ENCODE measurements at regions not wholly inside any gene's neighbourhood (a gene's known extent, or its start where the extent isn't known, plus 50 kb on each side); places are given as distances from the start of the nearest gene placed in this dataset.

DNA sequence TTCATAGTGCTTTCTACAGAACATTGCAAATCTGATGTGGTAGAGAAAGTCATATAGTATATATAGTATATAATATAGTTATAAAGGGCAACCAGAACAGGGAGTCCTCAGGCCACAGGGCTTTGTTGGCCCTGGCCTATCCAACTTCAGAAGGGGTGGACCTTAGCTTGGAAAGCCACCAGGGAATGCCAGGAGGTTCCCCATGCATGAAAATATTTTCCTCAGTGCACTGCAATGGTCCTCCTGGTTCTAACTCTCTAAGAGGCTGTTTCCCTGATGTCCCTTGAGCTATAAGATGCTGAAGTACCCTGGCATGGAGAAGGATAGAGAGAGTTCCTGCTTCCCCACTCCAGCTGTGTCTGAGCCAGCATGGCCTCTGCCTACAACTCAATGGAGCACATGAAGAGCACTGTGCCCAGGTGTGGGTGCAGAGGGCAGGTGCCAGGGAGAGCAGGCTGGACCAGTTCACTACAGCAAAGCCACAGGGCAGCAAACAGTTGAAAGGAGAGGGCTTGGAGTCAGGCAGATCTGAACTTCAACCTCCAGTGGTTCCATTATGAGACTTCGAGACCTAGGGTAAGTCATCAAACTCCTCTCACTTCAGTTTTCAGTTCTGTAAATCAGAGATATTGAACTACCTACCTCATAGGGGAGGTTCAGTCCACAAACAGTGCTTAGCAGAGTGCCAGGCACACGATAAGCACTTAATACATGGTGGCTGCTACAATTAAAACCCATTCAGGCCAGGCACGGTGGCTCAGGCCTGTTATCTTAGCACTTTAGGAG lies 183.1 kb downstream of the SALL1 start:
- Histone ChIP-seq H3K4me3 (replicated peaks in 1 of 3; ENCODE audit: insufficient read depth in 1 of 3, low read depth in 1 of 3, low read length in 3 of 3) (no peak overlapping the region), H4K20me1 (replicated peaks; ENCODE audit: control insufficient read depth, extremely low read depth, insufficient read depth, low read length) (no peaks in the 10 kb centered on the region), H3K27ac (ENCODE audit: insufficient read depth, low read depth, low read length) (no peak overlapping the region), H3K27me3 (ENCODE audit: control insufficient read depth in 2 of 2, insufficient read depth in 2 of 2, low read length in 2 of 2) (no peaks in the 10 kb centered on the region), H2AFZ (ENCODE audit: low read depth, low read length) (no peak overlapping the region), H3K36me3 (ENCODE audit: control insufficient read depth in 2 of 2, extremely low read depth in 1 of 2, insufficient read depth in 2 of 2, low read length in 2 of 2) (no peaks in the 10 kb centered on the region), H3K4me1 (ENCODE audit: control insufficient read depth, extremely low read depth, insufficient read depth, low read length) (no peaks in the 10 kb centered on the region), H3K79me2 (ENCODE audit: control insufficient read depth, insufficient read depth, low read length) (no peaks in the 10 kb centered on the region), H3K9ac (replicated peaks; ENCODE audit: extremely low read depth, insufficient read depth, low read length) (no peak overlapping the region), H3K9me1 (replicated peaks; ENCODE audit: control insufficient read depth, extremely low read depth, insufficient read depth, low read length) (no peaks in the 10 kb centered on the region), H3K4me2 (ENCODE audit: insufficient read depth, low read length) (no peak overlapping the region), H3K9me3 (replicated peaks; ENCODE audit: control insufficient read depth, insufficient read depth, low read length) (peaks cover 4% of the 10 kb centered on the region)
- ChIA-PET CTCF (no interaction called here), POLR2A (no interaction called here)
- intact Hi-C loops (cut with micrococcal nuclease) (no loop called here), dilution Hi-C loops (cut with MboI; ENCODE audit: extremely low pct_ligation_motif_present, low sequenced_read_pairs) (no loop called here)
- BruUV-seq (replicated peaks): no TSS peak
- FAIRE-seq (no peak), DNase-seq (ENCODE audit: low read depth, low spot score) (no peak)
- TF ChIP-seq, protein P1, sequence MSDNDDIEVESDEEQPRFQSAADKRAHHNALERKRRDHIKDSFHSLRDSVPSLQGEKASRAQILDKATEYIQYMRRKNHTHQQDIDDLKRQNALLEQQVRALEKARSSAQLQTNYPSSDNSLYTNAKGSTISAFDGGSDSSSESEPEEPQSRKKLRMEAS (IDR thresholded peaks at IDR 0.05; ENCODE audit: insufficient read depth, insufficient read length): no peak
- TF ChIP-seq EZH2 (IDR thresholded peaks at IDR 0.05; ENCODE audit: borderline replicate concordance, low read depth, low read length, severe bottlenecking): no peak
- TF ChIP-seq FOS (IDR thresholded peaks at IDR 0.05; ENCODE audit: borderline replicate concordance, insufficient read depth, low read length): no peak
- TF ChIP-seq JUN (IDR thresholded peaks at IDR 0.05; ENCODE audit: borderline replicate concordance, insufficient read depth, insufficient read length, low read depth): no peak
- TF ChIP-seq POLR2AphosphoS5 (IDR thresholded peaks at IDR 0.05; ENCODE audit: insufficient read depth, low read depth, low read length): no peak
- no peak for TF ChIP-seq CTCF (IDR thresholded peaks at IDR 0.05; ENCODE audit: extremely low read depth in 1 of 2, insufficient read depth in 1 of 2, low read depth in 1 of 2, low read length in 2 of 2)
- TF ChIP-seq MYC (IDR thresholded peaks at IDR 0.05; ENCODE audit: low read depth, low read length): no peak
- no peak for TF ChIP-seq POLR2A (IDR thresholded peaks at IDR 0.05; ENCODE audit: low read depth, low read length)

All from endothelial cell of umbilical vein (primary cell).